ENCODE measurements at regions not wholly inside any gene's neighbourhood (a gene's known extent, or its start where the extent isn't known, plus 50 kb on each side); places are given as distances from the start of the nearest gene placed in this dataset.

DNA sequence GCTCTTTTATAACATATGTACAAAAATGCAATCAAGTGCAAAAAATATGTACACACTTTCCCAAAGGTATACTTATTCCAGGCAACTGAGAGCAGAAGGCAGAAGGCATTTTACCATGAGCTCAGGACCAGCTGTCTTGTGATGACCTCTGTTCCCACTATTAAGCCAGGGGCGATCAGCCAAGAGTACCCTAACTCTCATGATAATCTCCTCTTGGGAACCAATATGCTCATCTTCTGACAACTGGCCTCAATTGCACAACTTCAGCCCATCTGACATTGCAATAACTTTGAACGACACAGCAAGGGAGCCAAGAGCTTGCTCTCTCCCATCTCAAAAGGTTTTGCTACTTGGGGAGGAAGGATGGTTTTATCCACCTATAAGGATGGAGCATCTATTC, 471.9 kb downstream of the HS3ST3B1 start:
- H3K9ac ChIP-seq (ENCODE audit: low read length), result no peak overlapping the region
- H3K9me2 ChIP-seq (ENCODE audit: insufficient read depth, low read length), result no peaks in the 10 kb centered on the region
- no peaks in the 10 kb centered on the region for H3K36me3 ChIP-seq (ENCODE audit: insufficient read depth, low read length)
- no peaks in the 10 kb centered on the region for H3F3A ChIP-seq (ENCODE audit: insufficient read depth, low read length, poor library complexity, severe bottlenecking)
- no peaks in the 10 kb centered on the region for H3K9me3 ChIP-seq (ENCODE audit: low read length)
- H3K4me2 ChIP-seq (ENCODE audit: low read length), result no peak overlapping the region
- TF ChIP-seq SMC3 (conservative IDR thresholded peaks at IDR 0.05; ENCODE audit: poor library complexity), result no peak
- TF ChIP-seq, protein P1, sequence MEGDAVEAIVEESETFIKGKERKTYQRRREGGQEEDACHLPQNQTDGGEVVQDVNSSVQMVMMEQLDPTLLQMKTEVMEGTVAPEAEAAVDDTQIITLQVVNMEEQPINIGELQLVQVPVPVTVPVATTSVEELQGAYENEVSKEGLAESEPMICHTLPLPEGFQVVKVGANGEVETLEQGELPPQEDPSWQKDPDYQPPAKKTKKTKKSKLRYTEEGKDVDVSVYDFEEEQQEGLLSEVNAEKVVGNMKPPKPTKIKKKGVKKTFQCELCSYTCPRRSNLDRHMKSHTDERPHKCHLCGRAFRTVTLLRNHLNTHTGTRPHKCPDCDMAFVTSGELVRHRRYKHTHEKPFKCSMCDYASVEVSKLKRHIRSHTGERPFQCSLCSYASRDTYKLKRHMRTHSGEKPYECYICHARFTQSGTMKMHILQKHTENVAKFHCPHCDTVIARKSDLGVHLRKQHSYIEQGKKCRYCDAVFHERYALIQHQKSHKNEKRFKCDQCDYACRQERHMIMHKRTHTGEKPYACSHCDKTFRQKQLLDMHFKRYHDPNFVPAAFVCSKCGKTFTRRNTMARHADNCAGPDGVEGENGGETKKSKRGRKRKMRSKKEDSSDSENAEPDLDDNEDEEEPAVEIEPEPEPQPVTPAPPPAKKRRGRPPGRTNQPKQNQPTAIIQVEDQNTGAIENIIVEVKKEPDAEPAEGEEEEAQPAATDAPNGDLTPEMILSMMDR (IDR thresholded peaks at IDR 0.05; ENCODE audit: poor library complexity, severe bottlenecking), result no peak
- no peak for TF ChIP-seq POLR2AphosphoS5 (IDR thresholded peaks at IDR 0.05)
- no peak for TF ChIP-seq MXI1 (conservative IDR thresholded peaks at IDR 0.05; ENCODE audit: poor library complexity, severe bottlenecking)
- no peak for TF ChIP-seq TAF1 (IDR thresholded peaks at IDR 0.05; ENCODE audit: low read depth)
- TF ChIP-seq RAD21 (conservative IDR thresholded peaks at IDR 0.05), result no peak
- TF ChIP-seq EP300 (conservative IDR thresholded peaks at IDR 0.05; ENCODE audit: poor library complexity, severe bottlenecking), result no peak
- TF ChIP-seq, protein P2, sequence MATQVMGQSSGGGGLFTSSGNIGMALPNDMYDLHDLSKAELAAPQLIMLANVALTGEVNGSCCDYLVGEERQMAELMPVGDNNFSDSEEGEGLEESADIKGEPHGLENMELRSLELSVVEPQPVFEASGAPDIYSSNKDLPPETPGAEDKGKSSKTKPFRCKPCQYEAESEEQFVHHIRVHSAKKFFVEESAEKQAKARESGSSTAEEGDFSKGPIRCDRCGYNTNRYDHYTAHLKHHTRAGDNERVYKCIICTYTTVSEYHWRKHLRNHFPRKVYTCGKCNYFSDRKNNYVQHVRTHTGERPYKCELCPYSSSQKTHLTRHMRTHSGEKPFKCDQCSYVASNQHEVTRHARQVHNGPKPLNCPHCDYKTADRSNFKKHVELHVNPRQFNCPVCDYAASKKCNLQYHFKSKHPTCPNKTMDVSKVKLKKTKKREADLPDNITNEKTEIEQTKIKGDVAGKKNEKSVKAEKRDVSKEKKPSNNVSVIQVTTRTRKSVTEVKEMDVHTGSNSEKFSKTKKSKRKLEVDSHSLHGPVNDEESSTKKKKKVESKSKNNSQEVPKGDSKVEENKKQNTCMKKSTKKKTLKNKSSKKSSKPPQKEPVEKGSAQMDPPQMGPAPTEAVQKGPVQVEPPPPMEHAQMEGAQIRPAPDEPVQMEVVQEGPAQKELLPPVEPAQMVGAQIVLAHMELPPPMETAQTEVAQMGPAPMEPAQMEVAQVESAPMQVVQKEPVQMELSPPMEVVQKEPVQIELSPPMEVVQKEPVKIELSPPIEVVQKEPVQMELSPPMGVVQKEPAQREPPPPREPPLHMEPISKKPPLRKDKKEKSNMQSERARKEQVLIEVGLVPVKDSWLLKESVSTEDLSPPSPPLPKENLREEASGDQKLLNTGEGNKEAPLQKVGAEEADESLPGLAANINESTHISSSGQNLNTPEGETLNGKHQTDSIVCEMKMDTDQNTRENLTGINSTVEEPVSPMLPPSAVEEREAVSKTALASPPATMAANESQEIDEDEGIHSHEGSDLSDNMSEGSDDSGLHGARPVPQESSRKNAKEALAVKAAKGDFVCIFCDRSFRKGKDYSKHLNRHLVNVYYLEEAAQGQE (IDR thresholded peaks at IDR 0.05; ENCODE audit: borderline replicate concordance), result no peak
- no peak for TF ChIP-seq EZH2 (IDR thresholded peaks at IDR 0.05; ENCODE audit: borderline replicate concordance, insufficient read depth, low read length, poor library complexity, severe bottlenecking)
- H3K4me3 ChIP-seq (ENCODE audit: low read length), result no peak overlapping the region
- H2AFZ ChIP-seq (ENCODE audit: low read depth, low read length), result no peak overlapping the region
- H3K79me2 ChIP-seq (replicated peaks; ENCODE audit: insufficient read depth, low read length), result no peaks in the 10 kb centered on the region
- H3K27me3 ChIP-seq (ENCODE audit: insufficient read depth, low read depth, low read length), result no peaks in the 10 kb centered on the region
- H4K20me1 ChIP-seq (ENCODE audit: insufficient read depth), result no peaks in the 10 kb centered on the region
- no peak overlapping the region for H3K27ac ChIP-seq (ENCODE audit: low read length)

DNA sequence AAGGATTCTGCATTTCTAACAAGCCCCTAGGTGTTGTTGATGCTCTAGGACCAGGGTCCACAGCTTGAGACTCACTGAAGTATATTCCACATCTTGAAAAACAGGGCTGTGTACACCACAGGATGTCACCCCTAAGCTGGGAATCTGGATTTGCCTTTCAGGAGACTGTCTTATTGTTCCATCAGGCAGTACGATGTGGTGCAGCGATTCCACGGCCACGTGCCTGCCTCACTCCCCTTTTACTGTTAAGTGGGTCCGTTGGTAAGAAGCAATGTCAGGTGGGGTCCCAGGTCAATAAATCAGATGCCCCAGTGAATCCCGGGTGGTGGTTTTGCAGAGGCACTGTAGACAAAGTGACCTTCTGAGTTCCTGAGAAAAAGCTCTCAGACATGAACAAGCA, 470.7 kb downstream of the HS3ST3B1 start:
- H3K4me3 ChIP-seq (ENCODE audit: low read length), result no peak overlapping the region
- H3K4me2 ChIP-seq (ENCODE audit: low read length), result no peak overlapping the region
- no peaks in the 10 kb centered on the region for H3K27me3 ChIP-seq (ENCODE audit: insufficient read depth, low read depth, low read length)
- no peak overlapping the region for H2AFZ ChIP-seq (ENCODE audit: low read depth, low read length)
- H3K9me3 ChIP-seq (ENCODE audit: low read length), result no peaks in the 10 kb centered on the region
- no peaks in the 10 kb centered on the region for H3K9me2 ChIP-seq (ENCODE audit: insufficient read depth, low read length)
- TF ChIP-seq MXI1 (conservative IDR thresholded peaks at IDR 0.05; ENCODE audit: poor library complexity, severe bottlenecking), result no peak
- no peak for TF ChIP-seq RAD21 (conservative IDR thresholded peaks at IDR 0.05)
- no peak for TF ChIP-seq SMC3 (conservative IDR thresholded peaks at IDR 0.05; ENCODE audit: poor library complexity)
- no peak for TF ChIP-seq EZH2 (IDR thresholded peaks at IDR 0.05; ENCODE audit: borderline replicate concordance, insufficient read depth, low read length, poor library complexity, severe bottlenecking)
- no peak for TF ChIP-seq EP300 (conservative IDR thresholded peaks at IDR 0.05; ENCODE audit: poor library complexity, severe bottlenecking)
- no peak for TF ChIP-seq POLR2AphosphoS5 (IDR thresholded peaks at IDR 0.05)
- TF ChIP-seq, protein P2 (IDR thresholded peaks at IDR 0.05; ENCODE audit: borderline replicate concordance), result no peak
- TF ChIP-seq, protein P1 (IDR thresholded peaks at IDR 0.05; ENCODE audit: poor library complexity, severe bottlenecking), result no peak
- TF ChIP-seq TAF1 (IDR thresholded peaks at IDR 0.05; ENCODE audit: low read depth), result no peak
- no peak overlapping the region for H3K9ac ChIP-seq (ENCODE audit: low read length)
- no peaks in the 10 kb centered on the region for H3F3A ChIP-seq (ENCODE audit: insufficient read depth, low read length, poor library complexity, severe bottlenecking)
- no peaks in the 10 kb centered on the region for H3K36me3 ChIP-seq (ENCODE audit: insufficient read depth, low read length)
- H4K20me1 ChIP-seq (ENCODE audit: insufficient read depth), result no peaks in the 10 kb centered on the region
- H3K27ac ChIP-seq (ENCODE audit: low read length), result no peak overlapping the region
- no peaks in the 10 kb centered on the region for H3K79me2 ChIP-seq (replicated peaks; ENCODE audit: insufficient read depth, low read length)

All from neural cell (in vitro differentiated cells).